Esophagus squamous epithelium (tissue), 5 donors: ENCODE measurements at regions not wholly inside any gene's neighbourhood (a gene's known extent, or its start where the extent isn't known, plus 50 kb on each side); places are given as distances from the start of the nearest gene placed in this dataset.

Experiments
- DNase-seq: peaks from one replicate; lab custom pipeline; 2025; lab: John Stamatoyannopoulos, UW
- H3K27ac ChIP-seq, 4 donors: fragments of 200-600 bp; sonication (generic); one replicate each; pipeline ENCODE4 v1.5.1; 2016 to 2019; ENCODE audit warnings: mild to moderate bottlenecking in 1 of 4
- H3K27me3 ChIP-seq, 4 donors: fragments of 200-600 bp; sonication (generic); 1 replicate in 3 of 4; 2 replicates in 1 of 4; pipeline versions ENCODE4 v1.5.1 to v1.6.0; 2017 to 2021; ENCODE audit warnings: antibody characterized with exemption in 1 of 4
- H3K36me3 ChIP-seq, 3 donors: fragments of 200-600 bp; sonication (generic); one replicate each; pipeline ENCODE4 v1.5.1; 2016 to 2019
- H3K4me1 ChIP-seq, 3 donors: fragments of 200-600 bp; sonication (generic); one replicate each; pipeline ENCODE4 v1.5.1; 2017 to 2019
- H3K4me3 ChIP-seq, 4 donors: fragments of 200-600 bp; sonication (generic); 1 replicate in 3 of 4; 2 replicates in 1 of 4; pipeline ENCODE4 v1.5.1; 2016 to 2019; ENCODE audit warnings: mild to moderate bottlenecking in 2 of 4, moderate library complexity in 1 of 4
- H3K9me3 ChIP-seq, 3 donors: fragments of 200-600 bp; sonication (generic); one replicate each; pipeline ENCODE4 v1.5.1; 2016 to 2019
- POLR2A ChIP-seq, 4 donors: fragments of 450-650 bp; IDR thresholded peaks; one replicate each; pipeline ENCODE4 v1.6.1; 2017; ENCODE audit warnings: antibody characterized with exemption in 4 of 4, mild to moderate bottlenecking in 4 of 4, moderate library complexity in 3 of 4
- WGBS, 2 donors: methylation state at CpG; one replicate each; pipeline ENCODE4 v1.1.5; 2018; 5-methylcytosine and 5-hydroxymethylcytosine counted together
- intact Hi-C: fragments of 100-400 bp; cut with DNase I; formaldehyde crosslinking; loops from one replicate; pipeline ENCODE4 v1.15.0; 2022
- TF ChIP-seq, protein P1 (sequence below), 6 experiments: fragments of 450-650 bp in 4 of 6; fragments of 200-600 bp in 2 of 6; sonication (generic) in 2 of 6; IDR thresholded peaks; one replicate each; pipeline ENCODE4 v1.5.1; 2016 to 2019; ENCODE audit warnings: antibody characterized with exemption in 6 of 6, mild to moderate bottlenecking in 4 of 6, moderate library complexity in 4 of 6
- donor health status: DM: yes; HTN: yes; CAD: no.

DNA sequence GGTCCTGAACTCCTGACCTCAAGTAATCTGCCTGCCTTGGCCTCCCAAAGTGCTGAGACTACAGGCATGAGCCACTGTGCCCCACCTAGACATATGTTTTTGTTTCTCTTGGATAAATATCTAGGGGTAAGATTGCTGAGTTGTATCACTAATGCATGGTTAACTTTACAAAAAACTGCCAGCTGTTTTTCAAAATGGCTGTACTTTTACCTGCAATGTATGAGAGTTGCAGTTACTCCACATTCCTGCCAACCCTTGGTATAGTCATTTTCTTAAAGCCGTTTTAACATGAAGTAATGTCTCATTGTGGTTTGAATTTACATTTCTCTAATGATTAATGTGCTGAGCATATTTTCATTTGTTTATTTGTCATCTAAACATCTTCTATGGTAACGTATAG, 289.7 kb downstream of the UTRN start:
- H3K27ac ChIP-seq: no peak overlapping the region
- DNase-seq: no peak
- H3K27me3 ChIP-seq: no peaks in the 10 kb centered on the region
- peaks cover 0 to 39% (median 15%) of the 10 kb centered on the region in 3 donors for H3K36me3 ChIP-seq
- 62% methylated on average over 2 of the region's 2 CpGs for WGBS, 2 donors
- no peak overlapping the region for H3K4me3 ChIP-seq
- intact Hi-C loops: no loop called here
- H3K9me3 ChIP-seq: no peaks in the 10 kb centered on the region
- no peaks in the 10 kb centered on the region for H3K4me1 ChIP-seq
- TF ChIP-seq POLR2A (IDR thresholded peaks at IDR 0.05): no peak
- TF ChIP-seq, protein P1, sequence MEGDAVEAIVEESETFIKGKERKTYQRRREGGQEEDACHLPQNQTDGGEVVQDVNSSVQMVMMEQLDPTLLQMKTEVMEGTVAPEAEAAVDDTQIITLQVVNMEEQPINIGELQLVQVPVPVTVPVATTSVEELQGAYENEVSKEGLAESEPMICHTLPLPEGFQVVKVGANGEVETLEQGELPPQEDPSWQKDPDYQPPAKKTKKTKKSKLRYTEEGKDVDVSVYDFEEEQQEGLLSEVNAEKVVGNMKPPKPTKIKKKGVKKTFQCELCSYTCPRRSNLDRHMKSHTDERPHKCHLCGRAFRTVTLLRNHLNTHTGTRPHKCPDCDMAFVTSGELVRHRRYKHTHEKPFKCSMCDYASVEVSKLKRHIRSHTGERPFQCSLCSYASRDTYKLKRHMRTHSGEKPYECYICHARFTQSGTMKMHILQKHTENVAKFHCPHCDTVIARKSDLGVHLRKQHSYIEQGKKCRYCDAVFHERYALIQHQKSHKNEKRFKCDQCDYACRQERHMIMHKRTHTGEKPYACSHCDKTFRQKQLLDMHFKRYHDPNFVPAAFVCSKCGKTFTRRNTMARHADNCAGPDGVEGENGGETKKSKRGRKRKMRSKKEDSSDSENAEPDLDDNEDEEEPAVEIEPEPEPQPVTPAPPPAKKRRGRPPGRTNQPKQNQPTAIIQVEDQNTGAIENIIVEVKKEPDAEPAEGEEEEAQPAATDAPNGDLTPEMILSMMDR (IDR thresholded peaks at IDR 0.05): no peak

DNA sequence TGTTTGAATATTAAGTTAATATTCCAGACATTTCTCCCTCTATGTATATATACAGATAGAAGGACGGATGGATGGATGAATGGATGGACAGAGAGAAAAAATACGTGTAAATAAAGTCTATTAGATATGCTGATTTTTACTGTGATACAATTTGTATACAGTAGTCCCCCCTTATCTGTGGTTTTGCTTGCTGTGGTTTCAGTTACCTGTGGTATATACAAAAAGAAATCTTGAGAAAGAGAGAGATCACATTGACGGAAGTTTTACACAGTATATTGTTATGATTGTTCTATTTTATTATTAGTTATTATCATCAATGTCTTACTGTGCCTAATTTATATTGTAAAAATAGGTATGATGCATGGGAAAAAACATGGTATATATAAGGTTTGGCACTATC, 290.2 kb downstream of the UTRN start:
- Histone ChIP-seq H3K36me3 (peaks cover 0 to 40% (median 15%) of the 10 kb centered on the region in 3 donors), H3K9me3 (no peaks in the 10 kb centered on the region), H3K4me1 (no peaks in the 10 kb centered on the region), H3K4me3 (no peak overlapping the region), H3K27me3 (no peaks in the 10 kb centered on the region), H3K27ac (no peak overlapping the region)
- TF ChIP-seq, protein P1 (IDR thresholded peaks at IDR 0.05): no peak
- TF ChIP-seq POLR2A (IDR thresholded peaks at IDR 0.05): no peak
- intact Hi-C loops: no loop called here
- no peak for DNase-seq
- WGBS, 2 donors: 91 to 92% methylated on average over 3 of the region's 3 CpGs

DNA sequence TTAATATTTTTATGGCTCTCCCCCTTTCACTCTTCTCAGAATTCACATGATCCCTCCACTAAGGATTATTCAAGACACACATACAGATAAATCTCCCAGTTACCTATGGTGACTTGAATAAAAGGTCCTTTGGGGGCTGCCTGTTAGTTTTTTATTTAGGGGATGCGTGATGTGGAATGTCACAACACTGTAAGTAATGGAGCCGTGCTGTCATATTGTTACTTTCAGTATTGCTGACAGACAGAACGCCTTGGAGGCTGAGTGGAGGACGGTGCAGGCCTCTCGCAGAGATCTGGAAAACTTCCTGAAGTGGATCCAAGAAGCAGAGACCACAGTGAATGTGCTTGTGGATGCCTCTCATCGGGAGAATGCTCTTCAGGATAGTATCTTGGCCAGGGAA, 291.7 kb downstream of the UTRN start:
- Histone ChIP-seq H3K4me1 (peaks cover 0 to 2% (median 0%) of the 10 kb centered on the region in 3 donors), H3K27ac (no peak overlapping the region), H3K4me3 (no peak overlapping the region), H3K27me3 (no peaks in the 10 kb centered on the region), H3K9me3 (no peaks in the 10 kb centered on the region), H3K36me3 (peaks cover 0 to 40% (median 15%) of the 10 kb centered on the region in 3 donors)
- 81 to 96% methylated on average over 6 of the region's 6 CpGs for WGBS, 2 donors
- DNase-seq: no peak
- TF ChIP-seq, protein P1 (IDR thresholded peaks at IDR 0.05): no peak
- no peak for TF ChIP-seq POLR2A (IDR thresholded peaks at IDR 0.05)
- intact Hi-C loops: no loop called here

DNA sequence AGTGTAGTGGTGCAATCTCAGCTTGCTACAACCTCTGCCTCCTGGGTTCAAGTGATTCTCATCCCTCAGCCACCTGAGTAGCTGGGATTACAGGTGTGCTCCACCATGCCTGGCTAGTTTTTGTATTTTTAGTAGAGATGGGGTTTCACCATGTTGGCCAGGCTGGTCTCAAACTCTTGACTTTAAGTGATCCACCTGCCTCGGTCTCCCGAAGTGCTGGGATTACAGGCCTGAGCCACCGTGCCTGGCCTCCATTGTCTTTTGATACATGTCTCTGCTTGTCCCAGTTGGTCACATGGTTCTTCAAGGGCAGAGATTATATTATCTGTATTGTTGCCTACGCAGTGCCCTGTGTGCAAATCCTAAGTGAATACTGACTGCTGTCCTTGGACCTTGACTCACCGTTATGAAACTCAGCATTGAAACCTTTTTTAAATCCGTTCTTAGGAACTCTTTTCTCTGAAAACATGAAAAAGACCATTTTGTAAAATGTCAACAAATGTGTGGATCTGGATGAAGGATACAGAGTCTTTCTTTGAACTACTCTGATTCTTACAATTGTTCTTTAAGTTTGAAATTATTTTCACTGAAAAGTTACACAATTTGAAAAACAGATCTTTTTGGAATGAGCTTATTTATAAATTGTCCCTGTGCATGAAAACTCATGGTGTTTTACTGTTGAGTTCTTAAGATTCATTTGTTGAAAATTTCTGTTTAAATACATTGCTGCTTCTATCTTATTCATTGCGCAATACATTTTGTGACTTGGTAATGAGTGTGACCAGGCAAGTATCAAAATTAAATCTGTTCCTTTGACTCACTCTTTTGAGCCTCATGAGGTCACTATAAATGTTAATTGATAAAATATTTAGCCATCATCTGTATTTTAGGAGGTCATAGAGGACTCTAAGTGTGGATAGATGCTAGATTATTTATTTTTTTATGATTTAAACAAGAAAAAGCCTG, 293.5 kb downstream of the UTRN start:
- no peak for DNase-seq
- Histone ChIP-seq H3K4me1 (peaks cover 4 to 20% (median 9%) of the 10 kb centered on the region in 3 donors), H3K36me3 (peaks cover 0 to 30% (median 15%) of the 10 kb centered on the region in 3 donors), H3K27ac (no peak overlapping the region), H3K27me3 (no peaks in the 10 kb centered on the region), H3K9me3 (no peaks in the 10 kb centered on the region), H3K4me3 (no peak overlapping the region)
- TF ChIP-seq POLR2A (IDR thresholded peaks at IDR 0.05): no peak
- TF ChIP-seq, protein P1 (IDR thresholded peaks at IDR 0.05): no peak
- intact Hi-C loops: no loop called here
- 76 to 82% methylated on average over 5 to 7 of the region's 7 CpGs for WGBS, 2 donors

DNA sequence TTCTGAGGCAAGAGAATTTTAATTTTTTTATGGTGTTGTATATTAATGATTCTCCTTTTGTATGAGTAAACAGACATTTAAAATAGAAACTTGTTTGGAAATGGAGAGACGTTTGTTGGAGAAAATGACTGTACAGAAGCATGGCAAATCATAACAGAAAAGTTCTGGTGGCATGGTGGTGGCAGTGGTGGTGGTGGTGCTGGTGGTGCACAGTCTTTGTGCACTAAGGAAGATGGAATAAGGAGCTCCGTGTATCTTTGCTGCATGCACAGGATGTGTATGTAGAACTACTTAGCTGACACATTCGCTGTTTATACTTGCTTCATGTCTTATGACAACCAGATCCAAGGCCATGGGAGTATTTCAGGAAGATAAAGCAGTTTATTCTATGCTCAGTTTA, 294.9 kb downstream of the UTRN start:
- TF ChIP-seq POLR2A (IDR thresholded peaks at IDR 0.05): no peak
- TF ChIP-seq, protein P1 (IDR thresholded peaks at IDR 0.05): no peak
- H3K4me1 ChIP-seq: peaks cover 4 to 20% (median 9%) of the 10 kb centered on the region in 3 donors
- H3K27ac ChIP-seq: no peak overlapping the region
- intact Hi-C loops: no loop called here
- WGBS, 2 donors: 65 to 68% methylated on average over 3 of the region's 3 CpGs
- H3K27me3 ChIP-seq: no peaks in the 10 kb centered on the region
- no peak for DNase-seq
- H3K9me3 ChIP-seq: no peaks in the 10 kb centered on the region
- no peak overlapping the region for H3K4me3 ChIP-seq
- H3K36me3 ChIP-seq: peaks cover 0 to 30% (median 15%) of the 10 kb centered on the region in 3 donors
